ENCODE measurements at regions not wholly inside any gene's neighbourhood (a gene's known extent, or its start where the extent isn't known, plus 50 kb on each side); places are given as distances from the start of the nearest gene placed in this dataset.

DNA sequence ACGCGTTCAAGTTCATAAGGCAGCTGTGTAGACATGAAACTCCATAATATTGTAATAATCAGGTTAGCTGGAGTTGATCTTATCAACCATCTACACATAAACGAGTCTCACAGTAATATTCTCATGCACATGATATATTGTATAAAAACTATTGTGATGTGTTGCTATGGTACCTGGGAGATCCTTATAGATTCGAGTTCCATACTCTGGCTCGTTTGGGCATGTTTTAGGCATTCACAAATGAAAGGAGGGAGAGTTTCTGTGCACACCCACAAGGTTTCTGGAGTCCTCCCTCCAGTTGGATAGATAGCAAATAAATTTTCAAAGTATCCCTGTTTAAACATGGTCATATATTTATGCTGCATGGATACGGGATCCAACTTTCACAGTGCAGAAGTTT, 567.5 kb upstream of the SLC35B3 start:
- DNase-seq: no peak

DNA sequence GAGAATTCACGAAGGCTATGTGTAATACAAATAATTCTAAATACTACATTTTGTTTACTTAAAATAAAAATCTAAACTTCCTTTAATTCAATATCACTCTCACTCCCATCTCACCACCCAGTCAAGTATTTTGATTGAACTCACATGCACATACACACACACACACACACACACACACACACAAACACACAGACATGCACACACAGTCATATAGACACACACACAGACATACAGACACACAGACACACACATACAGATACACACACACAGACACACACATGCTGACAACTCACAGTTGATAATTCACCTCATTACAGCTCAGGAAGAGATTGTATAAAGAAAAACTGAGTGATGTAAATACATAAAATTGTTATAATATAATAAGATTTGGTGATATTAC, 559.8 kb upstream of the SLC35B3 start:
- intact Hi-C loops (cut with DNase I): no loop called here
- Histone ChIP-seq H3K36me3 (no peaks in the 10 kb centered on the region), H3K27ac (no peak overlapping the region), H3K4me3 (no peak overlapping the region), H3K27me3 (no peaks in the 10 kb centered on the region), H3K4me1 (no peaks in the 10 kb centered on the region), H3K9me3 (no peaks in the 10 kb centered on the region)
- TF ChIP-seq, protein P1, sequence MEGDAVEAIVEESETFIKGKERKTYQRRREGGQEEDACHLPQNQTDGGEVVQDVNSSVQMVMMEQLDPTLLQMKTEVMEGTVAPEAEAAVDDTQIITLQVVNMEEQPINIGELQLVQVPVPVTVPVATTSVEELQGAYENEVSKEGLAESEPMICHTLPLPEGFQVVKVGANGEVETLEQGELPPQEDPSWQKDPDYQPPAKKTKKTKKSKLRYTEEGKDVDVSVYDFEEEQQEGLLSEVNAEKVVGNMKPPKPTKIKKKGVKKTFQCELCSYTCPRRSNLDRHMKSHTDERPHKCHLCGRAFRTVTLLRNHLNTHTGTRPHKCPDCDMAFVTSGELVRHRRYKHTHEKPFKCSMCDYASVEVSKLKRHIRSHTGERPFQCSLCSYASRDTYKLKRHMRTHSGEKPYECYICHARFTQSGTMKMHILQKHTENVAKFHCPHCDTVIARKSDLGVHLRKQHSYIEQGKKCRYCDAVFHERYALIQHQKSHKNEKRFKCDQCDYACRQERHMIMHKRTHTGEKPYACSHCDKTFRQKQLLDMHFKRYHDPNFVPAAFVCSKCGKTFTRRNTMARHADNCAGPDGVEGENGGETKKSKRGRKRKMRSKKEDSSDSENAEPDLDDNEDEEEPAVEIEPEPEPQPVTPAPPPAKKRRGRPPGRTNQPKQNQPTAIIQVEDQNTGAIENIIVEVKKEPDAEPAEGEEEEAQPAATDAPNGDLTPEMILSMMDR (IDR thresholded peaks at IDR 0.05): no peak
- DNase-seq (no peak), ATAC-seq (no peak)

More for the DNA sequence above, 567.5 kb upstream of the SLC35B3 start:
- TF ChIP-seq, protein P1 (IDR thresholded peaks at IDR 0.05): no peak
- H3K36me3 ChIP-seq: no peaks in the 10 kb centered on the region
- intact Hi-C loops (cut with DNase I): no loop called here
- H3K27ac ChIP-seq: no peak overlapping the region
- no peaks in the 10 kb centered on the region for H3K9me3 ChIP-seq
- H3K4me3 ChIP-seq: no peak overlapping the region
- no peaks in the 10 kb centered on the region for H3K27me3 ChIP-seq
- ATAC-seq: no peak
- H3K4me1 ChIP-seq: no peaks in the 10 kb centered on the region

DNA sequence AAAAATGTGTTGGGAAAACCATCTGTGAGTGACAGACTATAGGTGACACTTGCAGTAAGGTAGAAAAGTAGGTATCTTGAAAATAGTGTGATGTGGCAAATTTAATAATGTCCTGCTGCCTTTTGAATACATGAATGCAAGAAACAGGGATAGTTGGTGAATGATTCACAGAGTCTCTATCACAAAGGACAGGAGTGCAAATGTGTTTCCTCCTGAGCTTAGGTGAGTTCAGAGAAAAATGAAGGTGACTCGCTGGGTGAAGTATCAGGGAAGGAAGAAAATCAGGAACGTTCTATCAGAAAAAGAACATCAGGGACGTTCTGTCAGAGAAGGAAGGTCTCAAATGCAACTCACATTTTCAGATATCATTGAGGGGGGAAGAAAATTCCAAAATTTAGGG, 557.8 kb upstream of the SLC35B3 start:
- H3K27ac ChIP-seq: no peak overlapping the region
- no peaks in the 10 kb centered on the region for H3K27me3 ChIP-seq
- intact Hi-C loops (cut with DNase I): no loop called here
- H3K36me3 ChIP-seq: no peaks in the 10 kb centered on the region
- no peaks in the 10 kb centered on the region for H3K4me1 ChIP-seq
- ATAC-seq: no peak
- DNase-seq: no peak
- TF ChIP-seq, protein P1 (IDR thresholded peaks at IDR 0.05): no peak
- no peaks in the 10 kb centered on the region for H3K9me3 ChIP-seq
- no peak overlapping the region for H3K4me3 ChIP-seq

DNA sequence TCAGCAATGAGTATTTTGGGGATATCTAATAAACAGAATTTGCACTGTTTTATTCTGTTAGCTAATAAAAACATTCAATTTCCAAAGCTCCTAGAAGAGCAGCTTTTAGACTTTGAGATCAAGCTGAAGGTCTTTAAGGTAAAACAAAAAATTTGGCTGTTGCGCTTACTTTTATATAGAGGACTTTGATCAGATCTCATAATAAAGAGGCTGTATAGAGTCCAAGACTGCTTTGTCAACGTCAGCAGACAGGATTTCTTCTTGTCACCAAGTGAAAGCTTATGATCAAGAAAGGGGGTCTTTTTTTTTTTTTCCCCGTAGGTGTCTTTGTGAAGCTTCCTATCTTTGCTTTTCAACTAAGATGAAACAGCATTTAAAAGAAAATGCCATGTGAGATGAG, 556.5 kb upstream of the SLC35B3 start:
- no peaks in the 10 kb centered on the region for H3K9me3 ChIP-seq
- H3K4me1 ChIP-seq: no peaks in the 10 kb centered on the region
- no peaks in the 10 kb centered on the region for H3K36me3 ChIP-seq
- ATAC-seq (no peak), DNase-seq (no peak)
- TF ChIP-seq, protein P1 (IDR thresholded peaks at IDR 0.05): no peak
- no peak overlapping the region for H3K27ac ChIP-seq
- H3K27me3 ChIP-seq: no peaks in the 10 kb centered on the region
- intact Hi-C loops (cut with DNase I): no loop called here
- H3K4me3 ChIP-seq: no peak overlapping the region

DNA sequence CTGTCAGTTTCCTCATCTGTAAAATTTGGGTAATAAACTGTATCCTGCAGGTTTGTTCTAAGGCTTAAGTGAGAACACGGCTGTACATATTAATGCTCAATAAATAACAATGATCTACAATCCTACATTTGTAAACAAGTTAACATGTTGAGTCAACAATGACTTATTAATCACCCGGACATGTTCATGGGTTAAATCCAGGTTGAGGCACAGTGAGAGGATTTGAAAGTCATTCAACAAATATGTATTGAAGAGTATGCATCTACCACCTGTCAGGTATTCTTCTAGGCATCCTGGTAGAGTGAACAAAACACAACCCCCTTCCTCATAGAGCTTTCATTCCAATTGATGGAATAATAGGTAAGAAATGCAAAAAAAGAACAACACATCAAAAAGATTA, 554.7 kb upstream of the SLC35B3 start:
- Histone ChIP-seq H3K9me3 (no peaks in the 10 kb centered on the region), H3K27ac (no peak overlapping the region), H3K36me3 (no peaks in the 10 kb centered on the region), H3K4me3 (no peak overlapping the region), H3K27me3 (no peaks in the 10 kb centered on the region), H3K4me1 (no peaks in the 10 kb centered on the region)
- intact Hi-C loops (cut with DNase I): no loop called here
- no peak for DNase-seq
- TF ChIP-seq, protein P1 (IDR thresholded peaks at IDR 0.05): no peak
- no peak for ATAC-seq

DNA sequence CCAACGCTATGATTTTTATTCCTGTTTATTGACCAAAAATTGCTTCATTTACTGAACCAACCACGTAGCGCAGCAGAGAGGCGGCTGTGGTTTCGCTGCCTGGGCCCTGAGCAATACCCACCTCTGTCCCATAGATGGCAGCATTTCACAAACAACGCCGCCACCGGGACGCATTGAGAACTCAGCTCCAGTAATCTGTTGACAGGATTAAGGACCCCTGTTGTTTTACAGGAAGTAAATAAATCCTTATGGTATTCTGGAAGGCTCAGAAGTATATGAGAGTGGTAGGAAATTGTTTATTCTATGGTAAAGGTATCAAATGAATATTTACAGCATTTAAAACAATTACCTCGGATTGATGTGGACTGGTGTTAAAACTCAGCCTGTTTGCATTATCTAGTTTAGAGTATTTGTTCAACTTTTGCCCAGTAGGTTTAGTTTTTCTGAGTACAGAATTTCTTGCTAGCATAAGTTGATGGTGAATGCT, 547.9 kb upstream of the SLC35B3 start:
- intact Hi-C loops (cut with DNase I): no loop called here
- no peaks in the 10 kb centered on the region for H3K9me3 ChIP-seq
- no peaks in the 10 kb centered on the region for H3K27me3 ChIP-seq
- DNase-seq: peak; percentile 69
- no peaks in the 10 kb centered on the region for H3K36me3 ChIP-seq
- no peak overlapping the region for H3K27ac ChIP-seq
- peak; percentile 97 for ATAC-seq
- no peaks in the 10 kb centered on the region for H3K4me1 ChIP-seq
- H3K4me3 ChIP-seq: no peak overlapping the region
- TF ChIP-seq, protein P1 (IDR thresholded peaks at IDR 0.05): peak; percentile 96

Data from upper lobe of right lung (tissue), 1 donor.